Activated CD4-positive, alpha-beta memory T cell treated with anti-CD3 and anti-CD28 coated beads, Interleukin-2, amount 10 ng/mL, durations not matched to agents 7 days and 5 days (primary cell): ENCODE measurements at regions not wholly inside any gene's neighbourhood (a gene's known extent, or its start where the extent isn't known, plus 50 kb on each side); places are given as distances from the start of the nearest gene placed in this dataset.

Experiments used
- CTCF ChIA-PET: fragments of 350-600 bp; sonication (Branson Sonifier 250); formaldehyde crosslinking; loops from one replicate; lab custom pipeline; 2021; ENCODE audit warnings: antibody characterized with exemption, inconsistent platforms; lab: Charles Lee
- POLR2A ChIA-PET: fragments of 350-600 bp; sonication (Branson Sonifier 250); formaldehyde crosslinking; loops from one replicate; lab custom pipeline; 2021; ENCODE audit warnings: antibody characterized with exemption; lab: Charles Lee
- DNase-seq: peaks from one replicate; pipeline ENCODE4 v3.0.0-alpha.2; 2020
- H3K27ac Mint-ChIP-seq: one replicate; pipeline ENCODE4 v1.8.0; 2021; ENCODE audit warnings: mild to moderate bottlenecking, mixed read lengths
- H3K27me3 Mint-ChIP-seq: one replicate; pipeline ENCODE4 v1.8.0; 2021; ENCODE audit warnings: mixed read lengths
- H3K36me3 Mint-ChIP-seq: one replicate; pipeline ENCODE4 v1.8.0; 2021; ENCODE audit warnings: low read depth, mixed read lengths
- H3K4me1 Mint-ChIP-seq: one replicate; pipeline ENCODE4 v1.8.0; 2021; ENCODE audit warnings: mixed read lengths
- H3K4me3 Mint-ChIP-seq: one replicate; pipeline ENCODE4 v1.8.0; 2021; ENCODE audit warnings: mild to moderate bottlenecking, mixed read lengths
- H3K9me3 Mint-ChIP-seq: one replicate; pipeline ENCODE4 v1.8.0; 2021; ENCODE audit warnings: mixed read lengths

DNA sequence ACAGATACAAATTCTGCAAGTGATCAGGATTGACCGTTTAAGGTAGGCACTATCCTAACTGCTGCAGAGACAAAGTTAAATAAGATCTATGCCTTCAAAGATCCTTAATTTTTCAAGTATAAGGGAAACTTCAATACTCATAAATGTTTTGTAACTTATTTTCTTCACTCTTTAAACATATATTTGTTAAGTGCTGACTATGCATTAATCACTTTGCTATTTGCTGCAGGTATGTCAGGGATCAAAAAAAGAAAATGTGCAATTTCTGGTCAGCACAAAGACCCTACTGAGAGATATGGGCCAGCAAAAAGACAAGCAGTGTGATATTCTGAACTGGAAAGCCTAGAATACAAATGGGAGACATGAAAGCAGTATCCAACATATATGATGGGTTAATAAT is 756.1 kb upstream of the PCDH9 start:
- no peak for DNase-seq
- H3K27me3 Mint-ChIP-seq = no peaks in the 10 kb centered on the region
- peaks cover 3% of the 10 kb centered on the region for H3K9me3 Mint-ChIP-seq
- no peak overlapping the region for H3K27ac Mint-ChIP-seq
- no peaks in the 10 kb centered on the region for H3K36me3 Mint-ChIP-seq
- no peaks in the 10 kb centered on the region for H3K4me1 Mint-ChIP-seq
- ChIA-PET CTCF (no interaction called here), POLR2A (no interaction called here)
- H3K4me3 Mint-ChIP-seq = no peak overlapping the region

DNA sequence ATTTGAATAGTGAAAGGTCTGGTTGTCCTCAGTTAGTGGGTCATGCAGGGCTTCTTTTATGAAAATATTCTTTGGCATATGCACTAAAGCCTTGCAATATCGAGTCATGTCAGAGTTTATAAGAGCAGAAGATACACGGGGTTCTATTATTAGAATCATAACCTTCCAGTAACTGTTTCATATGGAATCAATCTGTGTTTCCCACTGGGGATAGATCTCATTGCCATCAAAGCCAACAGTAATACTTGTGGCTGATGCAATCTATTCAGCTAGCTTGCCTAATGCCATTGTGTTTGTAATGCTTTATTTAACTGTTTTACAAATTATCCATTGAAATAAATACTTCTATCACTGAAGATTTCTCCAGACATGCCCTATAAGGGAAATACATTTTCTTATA is 746.9 kb upstream of the PCDH9 start:
- POLR2A ChIA-PET = no interaction called here
- CTCF ChIA-PET = no interaction called here
- Mint-ChIP-seq H3K36me3 (no peaks in the 10 kb centered on the region), H3K27ac (no peak overlapping the region), H3K4me3 (no peak overlapping the region), H3K4me1 (no peaks in the 10 kb centered on the region), H3K27me3 (no peaks in the 10 kb centered on the region), H3K9me3 (peaks cover 7% of the 10 kb centered on the region)
- DNase-seq = no peak

DNA sequence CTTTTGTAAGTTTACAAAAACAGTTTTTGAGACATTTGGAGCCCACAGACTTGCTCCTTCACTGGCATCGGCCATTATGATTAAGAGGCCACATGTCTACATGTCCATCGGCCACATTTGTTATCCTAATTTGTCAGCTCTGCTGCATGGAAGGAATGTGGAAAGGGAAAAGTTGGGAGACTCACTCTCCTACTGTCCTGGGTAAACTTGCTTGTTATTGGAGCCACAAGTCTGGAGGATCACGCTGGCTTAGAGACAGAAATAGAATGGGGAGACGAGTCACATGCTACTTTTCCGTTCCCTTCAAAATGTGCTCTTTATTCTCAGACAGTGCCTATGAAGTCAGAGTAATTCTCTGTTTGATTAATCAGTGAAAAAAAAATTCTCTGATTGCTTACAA is 741.2 kb upstream of the PCDH9 start:
- DNase-seq = no peak
- Mint-ChIP-seq H3K36me3 (no peaks in the 10 kb centered on the region), H3K9me3 (no peaks in the 10 kb centered on the region), H3K27me3 (no peaks in the 10 kb centered on the region), H3K27ac (no peak overlapping the region), H3K4me3 (no peak overlapping the region), H3K4me1 (no peaks in the 10 kb centered on the region)
- ChIA-PET POLR2A (no interaction called here), CTCF (no interaction called here)

DNA sequence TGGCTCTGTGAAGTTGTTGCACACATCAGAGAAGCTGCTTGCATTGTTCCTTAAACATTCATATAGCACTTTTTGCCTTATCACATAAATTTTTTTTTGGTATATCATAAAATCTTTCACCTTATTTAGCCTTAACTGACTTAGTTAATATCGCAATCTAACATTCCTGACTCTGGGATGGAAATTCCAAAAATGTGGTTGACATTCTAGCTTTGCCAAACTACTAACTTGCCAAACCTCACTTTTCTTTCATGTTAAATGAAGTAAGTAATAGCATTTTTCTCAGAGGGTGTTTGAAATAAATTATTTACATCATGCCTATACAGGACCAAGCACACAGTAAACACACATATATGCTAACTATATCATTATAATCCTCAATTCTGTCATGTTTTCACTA is 736.9 kb upstream of the PCDH9 start:
- no peaks in the 10 kb centered on the region for H3K4me1 Mint-ChIP-seq
- H3K36me3 Mint-ChIP-seq = no peaks in the 10 kb centered on the region
- no peaks in the 10 kb centered on the region for H3K9me3 Mint-ChIP-seq
- H3K4me3 Mint-ChIP-seq = no peak overlapping the region
- ChIA-PET CTCF (no interaction called here), POLR2A (no interaction called here)
- H3K27me3 Mint-ChIP-seq = no peaks in the 10 kb centered on the region
- H3K27ac Mint-ChIP-seq = no peak overlapping the region
- no peak for DNase-seq

DNA sequence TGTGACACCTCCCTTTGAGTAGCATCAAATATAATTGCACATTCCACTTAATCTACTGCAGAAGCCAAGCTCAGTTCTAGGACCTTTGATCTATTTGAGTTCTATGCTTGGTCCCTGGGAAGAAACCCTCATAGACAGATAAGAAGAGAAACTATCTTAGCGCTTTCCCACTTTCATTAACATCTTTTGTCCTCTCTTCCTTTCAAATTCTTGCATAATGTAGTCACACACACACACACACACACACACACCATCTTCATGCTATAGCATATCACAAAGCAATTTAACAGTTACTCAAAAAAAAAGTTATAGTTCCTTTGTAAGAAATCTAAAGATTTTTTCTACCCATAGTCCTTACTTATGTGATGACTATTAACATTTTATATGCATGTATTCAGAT is 735.9 kb upstream of the PCDH9 start:
- Mint-ChIP-seq H3K9me3 (no peaks in the 10 kb centered on the region), H3K36me3 (no peaks in the 10 kb centered on the region), H3K27ac (no peak overlapping the region), H3K4me3 (no peak overlapping the region), H3K27me3 (no peaks in the 10 kb centered on the region), H3K4me1 (no peaks in the 10 kb centered on the region)
- DNase-seq = no peak
- CTCF ChIA-PET = no interaction called here
- POLR2A ChIA-PET = no interaction called here

DNA sequence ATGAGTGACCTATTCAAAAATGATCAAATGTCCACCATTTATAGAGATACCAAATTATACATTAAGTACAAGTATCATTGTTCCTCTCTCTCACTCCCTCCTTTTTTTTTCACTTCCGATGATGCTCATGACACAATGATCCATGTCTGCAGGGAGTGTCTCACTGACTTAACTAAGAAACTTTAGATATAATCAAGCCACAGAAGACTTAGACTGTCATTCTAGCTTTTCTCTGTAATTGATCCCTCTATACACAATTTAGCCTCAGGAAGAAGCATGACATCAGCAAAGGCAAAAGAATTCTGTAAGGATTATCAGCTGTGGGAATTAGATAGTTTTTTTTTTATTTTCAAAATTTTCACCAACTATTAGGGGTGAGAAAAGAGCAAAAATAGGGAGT is 734.9 kb upstream of the PCDH9 start:
- Mint-ChIP-seq H3K36me3 (no peaks in the 10 kb centered on the region), H3K4me1 (no peaks in the 10 kb centered on the region), H3K9me3 (no peaks in the 10 kb centered on the region), H3K27ac (no peak overlapping the region), H3K4me3 (no peak overlapping the region), H3K27me3 (no peaks in the 10 kb centered on the region)
- ChIA-PET CTCF (no interaction called here), POLR2A (no interaction called here)
- DNase-seq = no peak

DNA sequence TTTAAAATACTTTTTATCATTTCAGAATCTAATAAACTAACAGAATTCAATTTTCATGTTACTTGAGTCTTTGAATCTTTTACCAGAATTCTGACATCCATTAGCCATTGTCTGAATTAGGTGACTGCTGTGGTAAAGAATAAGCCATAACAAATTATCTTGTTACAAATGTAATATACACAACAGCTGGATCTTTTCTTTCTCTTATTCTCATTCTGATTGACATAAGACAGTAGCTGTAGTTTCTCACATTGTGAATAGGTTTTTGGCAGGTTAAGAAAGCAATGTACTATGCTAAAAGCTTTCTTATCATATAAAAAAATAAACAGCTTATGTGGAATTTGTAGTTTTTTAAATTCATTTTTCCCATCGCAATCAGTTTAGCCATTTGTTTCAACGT is 734.0 kb upstream of the PCDH9 start:
- Mint-ChIP-seq H3K9me3 (no peaks in the 10 kb centered on the region), H3K4me3 (no peak overlapping the region), H3K4me1 (no peaks in the 10 kb centered on the region), H3K27ac (no peak overlapping the region), H3K27me3 (no peaks in the 10 kb centered on the region), H3K36me3 (no peaks in the 10 kb centered on the region)
- ChIA-PET CTCF (no interaction called here), POLR2A (no interaction called here)
- DNase-seq = no peak

DNA sequence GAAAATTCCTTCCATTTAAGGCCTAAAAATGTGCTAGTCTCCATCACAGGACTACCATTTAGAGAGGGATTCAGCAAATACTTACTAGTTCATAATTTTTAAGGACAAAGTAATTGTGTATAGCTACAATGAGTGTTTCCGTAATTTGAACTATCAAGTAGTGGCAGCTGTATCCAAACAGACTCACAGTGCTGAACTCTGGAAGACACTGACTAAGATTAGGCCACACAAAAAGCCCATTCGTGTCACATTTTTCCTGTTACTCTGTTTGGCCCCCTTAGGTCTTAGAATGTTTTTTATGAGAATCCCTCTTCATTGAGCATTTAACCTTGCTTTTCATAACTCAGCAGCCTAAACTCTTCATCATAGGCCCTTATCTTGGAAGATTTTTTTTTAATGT is 731.2 kb upstream of the PCDH9 start:
- CTCF ChIA-PET = no interaction called here
- Mint-ChIP-seq H3K27ac (no peak overlapping the region), H3K4me3 (no peak overlapping the region), H3K27me3 (no peaks in the 10 kb centered on the region), H3K36me3 (no peaks in the 10 kb centered on the region), H3K9me3 (peaks cover 3% of the 10 kb centered on the region), H3K4me1 (no peaks in the 10 kb centered on the region)
- DNase-seq = no peak
- POLR2A ChIA-PET = no interaction called here

DNA sequence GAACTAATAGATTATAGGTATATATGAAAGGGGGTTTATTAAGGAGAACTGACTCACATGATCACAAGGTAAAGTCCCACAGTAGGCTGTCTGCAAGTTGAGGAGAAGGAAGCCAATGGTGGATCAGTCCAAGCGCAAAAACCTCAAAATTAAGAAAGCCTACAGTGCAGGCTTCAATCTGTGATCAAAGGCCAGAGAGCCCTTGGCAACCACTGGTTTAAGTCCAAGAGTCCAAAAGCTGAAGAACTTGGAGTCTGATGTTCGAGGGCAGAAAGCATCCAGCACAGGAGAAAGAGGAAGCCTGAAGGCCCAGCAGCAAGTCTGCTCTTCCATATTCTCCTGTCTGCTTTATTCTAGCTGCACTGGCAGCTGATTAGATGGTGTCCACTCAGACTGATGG is 721.3 kb upstream of the PCDH9 start:
- no peak overlapping the region for H3K27ac Mint-ChIP-seq
- ChIA-PET POLR2A (no interaction called here), CTCF (no interaction called here)

DNA sequence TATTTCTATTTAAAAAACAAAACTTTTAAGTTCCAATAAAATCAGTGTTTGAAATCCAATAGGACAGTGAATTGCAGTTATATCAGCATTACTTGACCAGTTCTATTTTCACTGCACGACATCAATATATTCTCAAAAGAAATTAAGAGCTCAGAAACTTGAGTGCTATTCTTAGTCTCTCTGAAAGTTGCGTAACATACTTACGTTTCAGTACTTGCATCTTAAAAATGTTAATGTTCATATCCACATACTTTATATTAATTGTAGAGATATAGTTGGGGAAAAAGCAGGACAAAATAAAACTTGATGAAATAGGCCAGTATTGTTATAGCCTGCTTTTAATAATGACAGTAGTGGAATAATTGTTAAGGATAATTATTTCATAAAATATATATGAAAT is 720.5 kb upstream of the PCDH9 start:
- ChIA-PET POLR2A (no interaction called here), CTCF (no interaction called here)
- H3K4me1 Mint-ChIP-seq = no peaks in the 10 kb centered on the region
- no peak overlapping the region for H3K4me3 Mint-ChIP-seq
- no peak overlapping the region for H3K27ac Mint-ChIP-seq
- no peak for DNase-seq
- H3K36me3 Mint-ChIP-seq = no peaks in the 10 kb centered on the region
- no peaks in the 10 kb centered on the region for H3K27me3 Mint-ChIP-seq
- peaks cover 3% of the 10 kb centered on the region for H3K9me3 Mint-ChIP-seq

More for the DNA sequence above, 721.3 kb upstream of the PCDH9 start:
- Mint-ChIP-seq H3K36me3 (no peaks in the 10 kb centered on the region), H3K9me3 (peaks cover 3% of the 10 kb centered on the region), H3K4me3 (no peak overlapping the region), H3K4me1 (no peaks in the 10 kb centered on the region), H3K27me3 (no peaks in the 10 kb centered on the region)
- DNase-seq = no peak

DNA sequence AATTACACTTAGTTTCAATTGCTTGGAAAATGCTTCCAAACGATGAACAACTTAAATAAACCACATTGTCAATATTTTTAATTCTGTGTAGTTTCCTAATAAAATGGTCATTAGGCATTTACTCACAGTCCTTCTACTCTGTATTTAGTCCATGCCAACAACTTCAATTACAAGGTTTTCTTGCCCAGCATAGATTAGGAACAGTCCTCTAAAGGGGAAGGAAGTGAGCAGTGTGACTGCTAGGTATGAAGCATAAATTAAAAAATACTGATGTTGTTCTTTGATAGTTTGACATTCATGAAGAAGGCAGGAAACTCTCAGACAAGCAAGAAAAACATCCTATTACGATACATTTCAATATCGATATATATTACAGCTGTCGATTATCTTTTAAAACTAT is 716.0 kb upstream of the PCDH9 start:
- Mint-ChIP-seq H3K36me3 (no peaks in the 10 kb centered on the region), H3K27ac (no peak overlapping the region), H3K4me1 (no peaks in the 10 kb centered on the region), H3K27me3 (no peaks in the 10 kb centered on the region), H3K4me3 (no peak overlapping the region), H3K9me3 (peaks cover 1% of the 10 kb centered on the region)
- POLR2A ChIA-PET = no interaction called here
- CTCF ChIA-PET = interaction anchor here (0.6 kb wide), 1 partner anchor 803 kb away, joined by 3 read pairs; no protein-coding TSS in a partner anchor
- DNase-seq = no peak

DNA sequence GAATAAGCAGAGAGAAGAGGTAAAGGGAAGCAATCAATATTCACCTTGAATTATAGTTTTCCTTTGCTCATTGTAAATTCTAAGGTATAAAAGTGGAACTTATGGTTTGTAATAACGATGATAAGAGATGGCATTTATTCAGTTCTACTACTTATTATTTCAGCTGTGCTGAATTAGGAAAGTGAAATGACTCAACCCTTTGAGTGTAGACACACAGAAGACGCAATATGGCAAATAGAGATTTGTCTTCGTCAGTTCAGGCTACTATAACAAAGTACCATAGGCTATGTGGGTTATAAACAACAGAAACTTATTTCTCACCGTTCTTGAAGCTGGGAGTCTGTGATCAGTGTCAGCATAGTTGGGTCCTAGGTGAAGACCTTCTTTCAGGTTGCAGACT is 713.0 kb upstream of the PCDH9 start:
- Mint-ChIP-seq H3K4me3 (no peak overlapping the region), H3K27ac (no peak overlapping the region), H3K27me3 (no peaks in the 10 kb centered on the region), H3K9me3 (peaks cover 1% of the 10 kb centered on the region), H3K36me3 (no peaks in the 10 kb centered on the region), H3K4me1 (no peaks in the 10 kb centered on the region)
- CTCF ChIA-PET = no interaction called here
- DNase-seq = no peak
- POLR2A ChIA-PET = no interaction called here

DNA sequence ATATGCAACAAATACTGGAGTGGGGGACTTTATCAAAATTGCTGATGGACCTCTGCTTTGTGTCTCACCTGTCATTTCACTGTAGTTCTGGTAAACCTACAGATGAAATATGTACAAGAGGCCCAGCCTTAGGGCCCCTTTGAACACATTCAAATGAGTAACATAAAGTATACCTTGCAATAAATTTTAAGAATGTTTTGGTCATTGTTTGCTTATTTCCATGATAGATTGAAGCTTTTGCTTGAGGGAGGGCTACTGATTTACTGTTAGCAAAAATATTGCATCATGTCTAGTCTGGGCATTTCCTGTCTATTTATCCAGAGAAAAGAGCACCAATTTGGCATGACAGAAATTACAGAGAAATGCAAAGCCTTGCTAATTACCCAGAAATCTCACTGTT is 705.5 kb upstream of the PCDH9 start:
- H3K36me3 Mint-ChIP-seq = no peaks in the 10 kb centered on the region
- no peak for DNase-seq
- no peaks in the 10 kb centered on the region for H3K27me3 Mint-ChIP-seq
- H3K4me1 Mint-ChIP-seq = no peaks in the 10 kb centered on the region
- H3K9me3 Mint-ChIP-seq = peaks cover 2% of the 10 kb centered on the region
- ChIA-PET POLR2A (no interaction called here), CTCF (interaction anchor here (1.6 kb wide), 1 partner anchor 12 kb away, joined by 3 read pairs; no protein-coding TSS in a partner anchor)
- no peak overlapping the region for H3K4me3 Mint-ChIP-seq
- H3K27ac Mint-ChIP-seq = no peak overlapping the region

DNA sequence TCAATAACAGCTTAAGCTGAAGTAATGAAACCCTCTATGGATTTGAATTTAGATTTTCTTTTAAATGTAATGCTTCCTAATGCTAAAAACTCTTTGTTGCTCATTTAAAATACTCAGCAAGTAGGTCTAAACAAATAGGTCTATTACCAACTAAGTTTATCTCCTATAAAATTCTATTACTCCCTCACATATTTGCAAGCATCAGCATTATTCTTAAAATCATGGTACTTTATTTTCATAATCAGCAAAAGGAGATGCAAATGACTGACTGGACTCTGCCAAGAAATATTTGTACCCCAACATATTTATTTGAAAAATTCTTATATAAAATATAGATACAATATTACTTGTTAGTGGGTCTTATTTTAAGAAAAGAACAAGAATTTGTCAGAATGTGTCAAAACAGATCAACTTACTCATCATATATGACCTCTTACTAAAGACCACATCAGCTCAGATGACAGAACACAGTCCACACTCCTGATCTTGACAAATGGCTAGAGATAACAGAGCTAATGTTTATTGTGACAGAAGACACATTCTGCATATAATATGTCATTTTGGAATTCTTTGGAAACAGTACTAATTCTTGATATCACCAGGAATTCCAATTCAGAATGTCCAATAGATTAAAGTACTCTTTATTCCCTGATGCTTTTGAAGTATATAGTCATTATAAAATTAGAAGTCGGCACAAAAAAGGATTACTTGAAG is 704.6 kb upstream of the PCDH9 start:
- Mint-ChIP-seq H3K9me3 (peaks cover 2% of the 10 kb centered on the region), H3K27ac (no peak overlapping the region), H3K4me1 (no peaks in the 10 kb centered on the region), H3K4me3 (no peak overlapping the region), H3K27me3 (no peaks in the 10 kb centered on the region), H3K36me3 (no peaks in the 10 kb centered on the region)
- CTCF ChIA-PET = no interaction called here
- POLR2A ChIA-PET = no interaction called here
- DNase-seq = no peak
